Smooth muscle cell (in vitro differentiated cells): ENCODE measurements at regions not wholly inside any gene's neighbourhood (a gene's known extent, or its start where the extent isn't known, plus 50 kb on each side); places are given as distances from the start of the nearest gene placed in this dataset.

Experiments used
- DNase-seq: peaks from one replicate; lab custom pipeline; 2025; ENCODE audit not compliant: unreplicated experiment; lab: John Stamatoyannopoulos, UW
- H2AFZ ChIP-seq: fragments of 200-600 bp; sonication (generic); 2 replicates; pipeline ENCODE4 v1.6.0; 2016; ENCODE audit warnings: antibody characterized with exemption, low read depth, mild to moderate bottlenecking
- H3F3A ChIP-seq: fragments of 200-600 bp; sonication (generic); 2 replicates; pipeline ENCODE4 v1.6.0; 2017; ENCODE audit warnings: antibody characterized with exemption, low read depth
- H3K27ac ChIP-seq: fragments of 200-600 bp; sonication (generic); 2 replicates; pipeline ENCODE4 v1.5.1; 2016; ENCODE audit warnings: low read depth, mild to moderate bottlenecking
- H3K27me3 ChIP-seq: fragments of 200-600 bp; sonication (generic); 2 replicates; pipeline ENCODE4 v1.6.1; 2016; ENCODE audit warnings: low read depth, mild to moderate bottlenecking
- H3K36me3 ChIP-seq: fragments of 200-600 bp; sonication (generic); 2 replicates; pipeline ENCODE4 v1.5.1; 2016; ENCODE audit warnings: low read depth
- H3K4me1 ChIP-seq: fragments of 200-600 bp; sonication (generic); 2 replicates; pipeline ENCODE4 v1.5.1; 2016; ENCODE audit warnings: low read depth
- H3K4me2 ChIP-seq: fragments of 200-600 bp; sonication (generic); 2 replicates; pipeline ENCODE4 v1.6.0; 2016; ENCODE audit warnings: mild to moderate bottlenecking
- H3K4me3 ChIP-seq: fragments of 200-600 bp; sonication (generic); 2 replicates; pipeline ENCODE4 v1.5.1; 2016; ENCODE audit warnings: mild to moderate bottlenecking
- H3K79me2 ChIP-seq: fragments of 200-600 bp; sonication (generic); 2 replicates; pipeline ENCODE4 v1.6.0; 2016; ENCODE audit warnings: low read depth, mild to moderate bottlenecking
- H3K9ac ChIP-seq: fragments of 200-600 bp; sonication (generic); 2 replicates; pipeline ENCODE4 v1.6.0; 2016; ENCODE audit warnings: low read depth
- H3K9me3 ChIP-seq: fragments of 200-600 bp; sonication (generic); replicated peaks from 2 replicates; pipeline ENCODE4 v1.5.1; 2016; ENCODE audit warnings: low read depth
- H4K20me1 ChIP-seq: fragments of 200-600 bp; sonication (generic); 2 replicates; pipeline ENCODE4 v1.6.0; 2016; ENCODE audit warnings: low read depth
- WGBS: methylation state at CpG from one replicate; pipeline ENCODE4 v1.1.7; 2016; ENCODE audit warnings: low lambda C conversion rate; 5-methylcytosine and 5-hydroxymethylcytosine counted together
- TF ChIP-seq, protein P1 (sequence below): fragments of 200-600 bp; sonication (generic); IDR thresholded peaks from 2 replicates; pipeline ENCODE4 v1.5.1; 2017; ENCODE audit warnings: borderline replicate concordance, mild to moderate bottlenecking, antibody characterized with exemption; ENCODE audit not compliant: insufficient read depth, poor library complexity, severe bottlenecking

DNA sequence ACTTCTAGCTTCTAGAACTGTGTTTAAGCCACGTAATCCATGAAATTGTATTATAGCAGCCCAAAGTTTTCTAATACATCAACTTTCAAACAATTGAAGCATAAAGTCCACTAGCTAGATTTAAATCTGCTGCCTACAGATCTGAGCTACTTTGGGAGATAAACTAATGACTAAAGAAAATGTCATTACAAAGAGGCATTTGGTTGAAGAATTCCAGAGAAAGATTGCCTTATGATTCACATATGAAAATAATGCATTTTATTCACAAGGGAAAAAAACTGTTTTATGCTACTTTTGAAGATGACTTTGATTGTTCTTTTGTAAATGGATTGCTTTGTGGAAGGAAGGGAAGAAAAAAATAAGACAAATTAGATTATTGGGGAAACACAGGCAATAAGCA, 124.1 kb upstream of the SLIT2 start:
- no peak for DNase-seq
- 93% methylated on average over 1 of the region's 1 CpG for WGBS
- no peaks in the 10 kb centered on the region for H3K79me2 ChIP-seq
- H3F3A ChIP-seq: no peaks in the 10 kb centered on the region
- no peak overlapping the region for H3K4me3 ChIP-seq
- H3K4me2 ChIP-seq: no peak overlapping the region
- no peak overlapping the region for H3K9ac ChIP-seq
- TF ChIP-seq, protein P1, sequence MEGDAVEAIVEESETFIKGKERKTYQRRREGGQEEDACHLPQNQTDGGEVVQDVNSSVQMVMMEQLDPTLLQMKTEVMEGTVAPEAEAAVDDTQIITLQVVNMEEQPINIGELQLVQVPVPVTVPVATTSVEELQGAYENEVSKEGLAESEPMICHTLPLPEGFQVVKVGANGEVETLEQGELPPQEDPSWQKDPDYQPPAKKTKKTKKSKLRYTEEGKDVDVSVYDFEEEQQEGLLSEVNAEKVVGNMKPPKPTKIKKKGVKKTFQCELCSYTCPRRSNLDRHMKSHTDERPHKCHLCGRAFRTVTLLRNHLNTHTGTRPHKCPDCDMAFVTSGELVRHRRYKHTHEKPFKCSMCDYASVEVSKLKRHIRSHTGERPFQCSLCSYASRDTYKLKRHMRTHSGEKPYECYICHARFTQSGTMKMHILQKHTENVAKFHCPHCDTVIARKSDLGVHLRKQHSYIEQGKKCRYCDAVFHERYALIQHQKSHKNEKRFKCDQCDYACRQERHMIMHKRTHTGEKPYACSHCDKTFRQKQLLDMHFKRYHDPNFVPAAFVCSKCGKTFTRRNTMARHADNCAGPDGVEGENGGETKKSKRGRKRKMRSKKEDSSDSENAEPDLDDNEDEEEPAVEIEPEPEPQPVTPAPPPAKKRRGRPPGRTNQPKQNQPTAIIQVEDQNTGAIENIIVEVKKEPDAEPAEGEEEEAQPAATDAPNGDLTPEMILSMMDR: no peak
- no peaks in the 10 kb centered on the region for H3K36me3 ChIP-seq
- H3K4me1 ChIP-seq: no peaks in the 10 kb centered on the region
- H2AFZ ChIP-seq: no peak overlapping the region
- H3K9me3 ChIP-seq: no peaks in the 10 kb centered on the region
- no peak overlapping the region for H3K27ac ChIP-seq
- no peaks in the 10 kb centered on the region for H4K20me1 ChIP-seq
- no peaks in the 10 kb centered on the region for H3K27me3 ChIP-seq

DNA sequence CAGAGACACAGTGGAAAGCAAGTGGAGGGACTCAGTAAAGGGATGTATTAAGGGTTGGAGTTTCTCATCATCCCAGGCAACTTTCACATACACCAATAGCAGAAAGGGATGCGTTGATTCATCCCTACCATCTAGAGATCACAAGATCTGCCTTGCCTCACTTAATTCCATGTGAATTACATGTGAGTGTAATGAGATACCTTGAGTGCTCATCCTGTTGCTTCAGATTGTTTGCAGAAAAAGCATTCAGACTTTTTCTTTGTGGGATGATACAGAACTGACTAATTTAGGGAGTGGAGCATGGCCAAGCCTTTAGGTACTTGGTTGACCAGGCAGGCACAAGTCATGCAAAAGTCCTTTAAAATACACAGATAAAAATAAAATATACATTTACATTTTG, 124.8 kb upstream of the SLIT2 start:
- DNase-seq: no peak
- H2AFZ ChIP-seq: no peak overlapping the region

DNA sequence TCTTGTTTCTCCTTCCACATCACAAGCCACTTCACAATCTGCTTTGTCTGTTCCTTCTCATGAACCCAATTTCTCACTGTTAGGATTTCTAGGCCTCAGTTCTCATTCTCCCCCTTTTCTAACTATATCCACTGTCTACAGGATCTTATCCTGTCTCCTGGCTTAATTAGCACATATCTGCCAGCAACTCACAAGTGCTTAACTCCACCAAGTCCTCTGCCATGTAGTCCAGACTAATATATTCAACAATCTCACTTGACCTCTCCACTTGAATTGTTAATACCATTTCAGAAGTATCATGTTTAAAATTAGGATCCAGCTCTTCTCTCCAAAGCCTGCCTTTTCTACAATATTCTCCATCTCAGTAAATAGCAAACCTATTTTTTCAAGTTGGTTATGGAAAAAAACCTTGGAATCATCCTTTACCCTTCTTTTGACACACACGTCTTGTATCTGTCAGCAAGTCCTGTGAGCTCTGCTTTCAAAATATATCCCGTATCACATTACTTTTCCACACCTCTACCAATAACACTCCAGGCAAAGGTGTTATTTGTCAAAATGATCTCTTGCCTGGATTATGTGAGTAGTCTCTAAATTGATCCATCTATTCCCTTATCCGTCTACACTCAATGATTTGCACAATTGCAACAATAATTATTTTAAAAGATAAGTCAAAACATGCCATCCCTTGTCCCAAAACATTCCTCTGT, 127.2 kb upstream of the SLIT2 start:
- no peaks in the 10 kb centered on the region for H3K79me2 ChIP-seq
- H3F3A ChIP-seq: no peaks in the 10 kb centered on the region
- H3K9ac ChIP-seq: no peak overlapping the region
- no peak overlapping the region for H3K4me2 ChIP-seq
- no peaks in the 10 kb centered on the region for H3K36me3 ChIP-seq
- no peak overlapping the region for H2AFZ ChIP-seq
- 84% methylated on average over 3 of the region's 3 CpGs for WGBS
- no peak for DNase-seq
- no peaks in the 10 kb centered on the region for H3K9me3 ChIP-seq
- H3K27ac ChIP-seq: no peak overlapping the region
- H3K4me1 ChIP-seq: no peaks in the 10 kb centered on the region
- TF ChIP-seq, protein P1: no peak
- no peaks in the 10 kb centered on the region for H4K20me1 ChIP-seq
- H3K4me3 ChIP-seq: no peak overlapping the region
- H3K27me3 ChIP-seq: no peaks in the 10 kb centered on the region

More for the DNA sequence above, 124.8 kb upstream of the SLIT2 start:
- Histone ChIP-seq H3K9me3 (no peaks in the 10 kb centered on the region), H3F3A (no peaks in the 10 kb centered on the region), H3K27ac (no peak overlapping the region), H3K27me3 (no peaks in the 10 kb centered on the region), H3K4me3 (no peak overlapping the region), H4K20me1 (no peaks in the 10 kb centered on the region), H3K79me2 (no peaks in the 10 kb centered on the region), H3K4me2 (no peak overlapping the region), H3K36me3 (no peaks in the 10 kb centered on the region), H3K9ac (no peak overlapping the region), H3K4me1 (no peaks in the 10 kb centered on the region)
- WGBS: 96% methylated on average over 1 of the region's 1 CpG
- TF ChIP-seq, protein P1: no peak
